ENCODE measurements at regions not wholly inside any gene's neighbourhood (a gene's known extent, or its start where the extent isn't known, plus 50 kb on each side); places are given as distances from the start of the nearest gene placed in this dataset.

GRCh38 chrX:51798701-51799100, 55.5 kb downstream of the GSPT2 start:
- ATAC-seq: no peak
- Histone ChIP-seq H3K27me3 (peaks cover 0 to 31% (median 0%) of the 10 kb centered on the region in 9 donors), H3K36me3 (no peaks in the 10 kb centered on the region), H3K4me3 (no peak overlapping the region), H3K27ac (no peak overlapping the region), H3K9me3 (no peaks in the 10 kb centered on the region), H3K4me1 (no peaks in the 10 kb centered on the region)
- no peak for TF ChIP-seq CTCF (IDR thresholded peaks at IDR 0.05)
- no peak for TF ChIP-seq POLR2A (IDR thresholded peaks at IDR 0.05)
- intact Hi-C loops (cut with DNase I): no loop called here
- DNase-seq: no peak

GRCh38 chrX:51802917-51803688, 59.9 kb downstream of the GSPT2 start:
- H3K27ac ChIP-seq: peak overlapping the region in 10 of 12 donors; percentile 15 to 78 (median 56)
- peaks cover 0 to 23% (median 0%) of the 10 kb centered on the region in 9 donors for H3K27me3 ChIP-seq
- peaks cover 0 to 5% (median 0%) of the 10 kb centered on the region in 9 donors for H3K36me3 ChIP-seq
- H3K4me1 ChIP-seq: peaks cover 0 to 5% (median 0%) of the 10 kb centered on the region in 12 donors
- no peaks in the 10 kb centered on the region for H3K9me3 ChIP-seq
- TF ChIP-seq CTCF (IDR thresholded peaks at IDR 0.05): peak in 3 of 12 donors; percentile 15 to 22 (median 18)
- no peak for TF ChIP-seq POLR2A (IDR thresholded peaks at IDR 0.05)
- intact Hi-C loops (cut with DNase I): no loop called here
- ATAC-seq (peak; percentile 86 to 97 (median 92)), DNase-seq (peak; percentile 26 to 60 (median 53))
- 0 to 25% (median 9%) methylated on average over 26 of the region's 26 CpGs for WGBS, 4 donors
- H3K4me3 ChIP-seq: peak overlapping the region; percentile 9 to 87 (median 60)

GRCh38 chrX:51803833-51804232, 60.6 kb downstream of the GSPT2 start:
- peak overlapping the region in 6 of 12 donors; percentile 4 to 78 (median 58) for H3K27ac ChIP-seq
- peaks cover 0 to 5% (median 0%) of the 10 kb centered on the region in 12 donors for H3K4me1 ChIP-seq
- DNase-seq (no peak), ATAC-seq (no peak)
- H3K9me3 ChIP-seq: no peaks in the 10 kb centered on the region
- 54 to 72% (median 63%) methylated on average over 3 of the region's 3 CpGs for WGBS, 4 donors
- no peak for TF ChIP-seq CTCF (IDR thresholded peaks at IDR 0.05)
- no peak for TF ChIP-seq POLR2A (IDR thresholded peaks at IDR 0.05)
- intact Hi-C loops (cut with DNase I): no loop called here
- H3K4me3 ChIP-seq: peak overlapping the region in 11 of 12 donors; percentile 37 to 87 (median 61)
- H3K27me3 ChIP-seq: peaks cover 0 to 20% (median 0%) of the 10 kb centered on the region in 9 donors
- peaks cover 0 to 5% (median 0%) of the 10 kb centered on the region in 9 donors for H3K36me3 ChIP-seq

GRCh38 chrX:51804741-51805140, 61.5 kb downstream of the GSPT2 start:
- Histone ChIP-seq H3K4me3 (no peak overlapping the region), H3K4me1 (peaks cover 0 to 5% (median 0%) of the 10 kb centered on the region in 12 donors), H3K9me3 (no peaks in the 10 kb centered on the region), H3K36me3 (peaks cover 0 to 5% (median 0%) of the 10 kb centered on the region in 9 donors), H3K27ac (no peak overlapping the region), H3K27me3 (peaks cover 0 to 14% (median 0%) of the 10 kb centered on the region in 9 donors)
- no peak for DNase-seq
- no peak for TF ChIP-seq POLR2A (IDR thresholded peaks at IDR 0.05)
- TF ChIP-seq CTCF (IDR thresholded peaks at IDR 0.05): peak in 2 of 12 donors; percentile 20 to 27
- ATAC-seq: no peak
- intact Hi-C loops (cut with DNase I): no loop called here
- WGBS, 4 donors: 73 to 89% (median 77%) methylated on average over 5 of the region's 5 CpGs
